Right lobe of liver (tissue), 6 donors: ENCODE measurements at regions not wholly inside any gene's neighbourhood (a gene's known extent, or its start where the extent isn't known, plus 50 kb on each side); places are given as distances from the start of the nearest gene placed in this dataset.

ENCODE experiments used
- ATAC-seq, 4 donors: fragments of 200-7000 bp; cut with Tn5 transposase; one replicate each; pipeline ENCODE4 v1.9.1; 2020; ENCODE audit warnings: mild to moderate bottlenecking in 4 of 4, moderate library complexity in 4 of 4
- DNase-seq, 3 donors: peaks; one replicate each; pipeline ENCODE4 v3.0.0-alpha.2; 2020
- H3K27ac ChIP-seq, 3 donors: fragments of 200-600 bp; one replicate each; pipeline ENCODE4 v1.8.0; 2022
- H3K27me3 ChIP-seq, 2 donors: fragments of 200-600 bp; one replicate each; pipeline ENCODE4 v1.8.0; 2022
- H3K36me3 ChIP-seq, 4 donors: fragments of 200-600 bp; sonication (generic) in 1 of 4; one replicate each; pipeline versions ENCODE4 v1.5.1 to v1.8.0; 2017 to 2022; ENCODE audit warnings: control low read depth in 1 of 4
- H3K4me1 ChIP-seq, 4 donors: fragments of 200-600 bp; sonication (generic) in 1 of 4; one replicate each; pipeline versions ENCODE4 v1.5.1 to v1.8.0; 2017 to 2022; ENCODE audit warnings: control low read depth in 1 of 4
- H3K4me3 ChIP-seq, 3 donors: fragments of 200-600 bp; one replicate each; pipeline ENCODE4 v1.8.0; 2022
- H3K9me3 ChIP-seq, 4 donors: fragments of 200-600 bp; sonication (generic) in 1 of 4; one replicate each; pipeline versions ENCODE4 v1.5.1 to v1.8.0; 2017 to 2022; ENCODE audit warnings: control low read depth in 1 of 4
- POLR2A ChIP-seq: fragments of 450-650 bp; IDR thresholded peaks from one replicate; pipeline ENCODE4 v1.6.1; 2017; ENCODE audit warnings: antibody characterized with exemption, mild to moderate bottlenecking
- WGBS: methylation state at CpG from one replicate; pipeline ENCODE4 v1.1.6; 2018; ENCODE audit warnings: low coverage, low lambda C conversion rate; ENCODE audit not compliant: insufficient coverage; ENCODE audit errors: missing lambda C conversion rate; 5-methylcytosine and 5-hydroxymethylcytosine counted together
- intact Hi-C, 2 donors: fragments of 100-400 bp; cut with DNase I; formaldehyde crosslinking; loops; one replicate each; pipeline versions ENCODE4 v1.11.2 to v1.14.1; 2022
- TF ChIP-seq, protein P1 (sequence below), 4 donors: fragments of 200-600 bp in 3 of 4; fragments of 450-650 bp in 1 of 4; IDR thresholded peaks; one replicate each; pipeline versions ENCODE4 v1.5.1 to v1.8.0; 2016 to 2022; ENCODE audit warnings: antibody characterized with exemption in 4 of 4, mild to moderate bottlenecking in 2 of 4
- donor health status: DM: no; HTN: yes; CAD: no.
- donor health status: DM: no; HTN: no; CAD: no.
- donor health status: DM: no; HTN: no; CAD: no.
- donor health status: DM: no; HTN: yes; CAD: no.
- donor health status: DM: no; HTN: yes; CAD: no.

DNA sequence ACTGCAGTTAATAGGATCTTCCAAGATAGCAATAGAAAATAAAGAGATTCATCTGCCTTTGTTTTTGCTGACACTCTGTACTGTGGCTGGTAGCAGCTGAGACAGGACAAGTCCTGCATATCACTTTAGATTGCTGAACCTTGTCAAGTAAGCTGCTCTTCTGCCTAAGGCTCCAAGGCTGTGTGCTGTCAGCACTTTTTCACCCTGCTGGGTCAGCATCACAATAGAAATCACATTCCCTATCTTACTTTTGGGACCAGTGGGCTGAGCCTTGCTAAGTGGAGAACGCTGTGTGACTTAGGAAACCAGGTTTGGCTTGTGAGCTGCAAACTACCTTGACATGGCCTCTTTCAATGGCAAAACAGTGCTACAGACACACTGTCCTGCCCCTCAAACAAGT is 263.9 kb downstream of the FRK start:
- TF ChIP-seq POLR2A: no peak
- TF ChIP-seq, protein P1, sequence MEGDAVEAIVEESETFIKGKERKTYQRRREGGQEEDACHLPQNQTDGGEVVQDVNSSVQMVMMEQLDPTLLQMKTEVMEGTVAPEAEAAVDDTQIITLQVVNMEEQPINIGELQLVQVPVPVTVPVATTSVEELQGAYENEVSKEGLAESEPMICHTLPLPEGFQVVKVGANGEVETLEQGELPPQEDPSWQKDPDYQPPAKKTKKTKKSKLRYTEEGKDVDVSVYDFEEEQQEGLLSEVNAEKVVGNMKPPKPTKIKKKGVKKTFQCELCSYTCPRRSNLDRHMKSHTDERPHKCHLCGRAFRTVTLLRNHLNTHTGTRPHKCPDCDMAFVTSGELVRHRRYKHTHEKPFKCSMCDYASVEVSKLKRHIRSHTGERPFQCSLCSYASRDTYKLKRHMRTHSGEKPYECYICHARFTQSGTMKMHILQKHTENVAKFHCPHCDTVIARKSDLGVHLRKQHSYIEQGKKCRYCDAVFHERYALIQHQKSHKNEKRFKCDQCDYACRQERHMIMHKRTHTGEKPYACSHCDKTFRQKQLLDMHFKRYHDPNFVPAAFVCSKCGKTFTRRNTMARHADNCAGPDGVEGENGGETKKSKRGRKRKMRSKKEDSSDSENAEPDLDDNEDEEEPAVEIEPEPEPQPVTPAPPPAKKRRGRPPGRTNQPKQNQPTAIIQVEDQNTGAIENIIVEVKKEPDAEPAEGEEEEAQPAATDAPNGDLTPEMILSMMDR (IDR thresholded peaks at IDR 0.05): no peak
- 71% methylated on average over 1 of the region's 1 CpG for WGBS

DNA sequence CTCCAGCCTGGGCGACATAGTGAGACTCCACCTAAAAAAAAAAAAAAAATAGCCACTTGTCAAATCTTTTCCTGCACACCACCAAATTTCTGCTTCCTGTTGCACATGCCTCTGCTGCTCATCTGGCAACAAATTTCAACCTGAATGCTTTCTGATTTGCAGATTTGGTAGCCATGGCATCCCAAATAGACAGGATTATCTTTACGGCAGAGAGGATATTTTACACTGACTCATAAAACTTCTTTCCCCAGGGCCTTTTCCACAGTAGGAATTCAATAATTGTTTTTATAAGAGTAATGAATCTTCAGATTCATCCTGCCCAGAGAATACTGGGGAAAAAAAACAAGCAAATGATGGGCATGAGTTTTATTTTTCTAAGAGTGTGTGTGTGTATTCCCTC is 264.6 kb downstream of the FRK start:
- H3K4me3 ChIP-seq: no peak overlapping the region
- H3K27me3 ChIP-seq: no peaks in the 10 kb centered on the region
- ATAC-seq (no peak), DNase-seq (no peak)
- 89% methylated on average over 2 of the region's 2 CpGs for WGBS
- TF ChIP-seq POLR2A: no peak
- TF ChIP-seq, protein P1 (IDR thresholded peaks at IDR 0.05): no peak
- H3K4me1 ChIP-seq: no peaks in the 10 kb centered on the region
- no peaks in the 10 kb centered on the region for H3K36me3 ChIP-seq
- no peaks in the 10 kb centered on the region for H3K9me3 ChIP-seq
- no peak overlapping the region for H3K27ac ChIP-seq
- intact Hi-C loops: no loop called here

More for the DNA sequence above, 263.9 kb downstream of the FRK start:
- Histone ChIP-seq H3K9me3 (no peaks in the 10 kb centered on the region), H3K4me1 (no peaks in the 10 kb centered on the region), H3K4me3 (no peak overlapping the region), H3K27me3 (no peaks in the 10 kb centered on the region), H3K27ac (no peak overlapping the region), H3K36me3 (no peaks in the 10 kb centered on the region)
- DNase-seq (no peak), ATAC-seq (no peak)
- intact Hi-C loops: no loop called here

DNA sequence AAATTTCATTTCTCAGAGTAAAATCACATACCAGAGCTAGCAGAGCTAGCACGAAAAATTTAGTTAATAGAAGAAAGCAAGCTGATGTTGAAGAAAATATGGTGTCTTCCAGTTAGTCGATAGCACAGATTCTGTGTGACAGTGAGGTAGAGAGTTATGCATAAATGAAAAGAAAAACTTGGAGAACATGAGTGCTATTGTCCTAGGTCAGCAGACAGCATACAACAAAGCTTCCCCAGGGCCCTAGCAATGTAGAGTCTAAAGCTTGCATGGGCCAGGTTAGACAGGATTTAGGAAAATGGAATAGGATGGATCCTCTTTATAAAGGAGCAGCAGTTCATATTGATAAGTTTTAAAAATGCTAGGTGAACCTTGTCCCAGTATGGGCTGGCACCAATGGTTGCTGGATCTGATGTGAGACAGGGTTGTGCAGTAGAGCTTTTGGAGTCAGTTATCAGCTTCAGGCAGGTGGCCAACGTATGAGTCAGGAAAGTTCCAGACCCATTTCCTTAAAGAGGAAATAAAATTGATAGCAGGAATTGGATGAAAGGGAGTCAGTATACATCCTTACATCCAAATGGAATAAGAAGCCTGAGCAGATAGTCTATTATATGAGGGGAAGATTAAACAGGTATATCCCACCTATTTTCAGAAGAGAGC is 277.2 kb downstream of the FRK start:
- Histone ChIP-seq H3K27me3 (no peaks in the 10 kb centered on the region), H3K36me3 (no peaks in the 10 kb centered on the region), H3K4me3 (no peak overlapping the region), H3K9me3 (no peaks in the 10 kb centered on the region), H3K27ac (no peak overlapping the region), H3K4me1 (peaks cover 0 to 10% (median 2%) of the 10 kb centered on the region in 4 donors)
- 39% methylated on average over 3 of the region's 3 CpGs for WGBS
- peak; percentile 58 to 83 (median 75) for DNase-seq
- TF ChIP-seq, protein P1 (IDR thresholded peaks at IDR 0.05): no peak
- TF ChIP-seq POLR2A: no peak
- ATAC-seq: peak; percentile 94 to 100 (median 96)
- intact Hi-C loops: no loop called here

DNA sequence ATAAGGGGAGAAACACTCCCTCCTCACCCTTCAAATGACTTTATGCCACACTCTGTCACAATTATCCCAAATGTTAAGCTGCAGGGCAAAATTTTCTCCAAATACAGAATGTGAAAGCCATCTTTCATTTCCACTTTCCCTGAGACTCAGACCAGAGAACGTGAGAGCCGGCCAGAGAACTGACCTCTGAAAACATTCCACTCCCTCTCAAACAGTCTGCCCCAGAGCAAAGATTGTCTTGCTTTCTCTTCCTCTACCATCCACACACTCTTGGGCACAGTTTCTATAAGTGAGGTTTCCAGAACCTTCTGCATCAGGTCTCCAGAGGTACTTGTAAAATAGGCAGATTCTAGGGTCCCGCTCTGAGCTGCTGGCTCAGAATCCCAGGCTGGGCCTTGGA is 278.1 kb downstream of the FRK start:
- WGBS: 41% methylated on average over 3 of the region's 3 CpGs
- Histone ChIP-seq H3K4me3 (no peak overlapping the region), H3K4me1 (peaks cover 0 to 10% (median 2%) of the 10 kb centered on the region in 4 donors), H3K27me3 (no peaks in the 10 kb centered on the region), H3K36me3 (no peaks in the 10 kb centered on the region), H3K9me3 (no peaks in the 10 kb centered on the region), H3K27ac (no peak overlapping the region)
- DNase-seq (no peak), ATAC-seq (peak in 2 of 4 donors; percentile 37 to 51)
- TF ChIP-seq, protein P1 (IDR thresholded peaks at IDR 0.05): no peak
- TF ChIP-seq POLR2A: no peak
- intact Hi-C loops: no loop called here
